ENCODE measurements at regions not wholly inside any gene's neighbourhood (a gene's known extent, or its start where the extent isn't known, plus 50 kb on each side); places are given as distances from the start of the nearest gene placed in this dataset.
"Not testable (repeated sequence)": the region's sequence is repeated elsewhere in the genome, so short reads cannot be mapped to it uniquely, and the experiment has no call there.

DNA sequence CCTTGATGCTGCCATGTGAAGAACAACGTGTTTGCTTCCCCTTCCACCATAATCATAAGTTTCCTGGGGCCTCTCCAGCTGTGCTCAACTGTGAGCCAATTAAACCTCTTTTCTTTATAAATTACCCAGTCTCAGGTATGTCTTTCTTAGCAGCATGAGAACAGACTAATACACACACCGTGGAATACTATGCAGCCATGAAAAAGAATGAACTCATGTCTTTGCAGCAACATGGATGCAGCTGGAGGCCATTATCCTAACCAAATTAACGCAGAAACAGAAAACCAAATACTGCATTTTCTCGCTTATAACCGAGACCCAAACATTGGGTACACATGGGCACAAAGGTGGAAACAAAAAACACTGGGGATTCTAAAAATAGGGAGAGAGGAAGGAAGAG is 286.7 kb upstream of the MINDY3 start:
- no peaks in the 10 kb centered on the region for H3K9me3 ChIP-seq
- no peaks in the 10 kb centered on the region for H3K36me3 ChIP-seq
- intact Hi-C loops (cut with DNase I; ENCODE audit: low total_unique reads) = no loop called here
- H3K4me1 ChIP-seq = no peaks in the 10 kb centered on the region
- no peak overlapping the region for H3K4me3 ChIP-seq
- no peaks in the 10 kb centered on the region for H3K27me3 ChIP-seq
- no peak for DNase-seq (ENCODE audit: low spot score in 2 of 2)
- TF ChIP-seq POLR2A (IDR thresholded peaks at IDR 0.05) (no peak), POLR2AphosphoS5 (IDR thresholded peaks at IDR 0.05) (no peak), CTCF (IDR thresholded peaks at IDR 0.05) (no peak)
- no peak overlapping the region for H3K27ac ChIP-seq

DNA sequence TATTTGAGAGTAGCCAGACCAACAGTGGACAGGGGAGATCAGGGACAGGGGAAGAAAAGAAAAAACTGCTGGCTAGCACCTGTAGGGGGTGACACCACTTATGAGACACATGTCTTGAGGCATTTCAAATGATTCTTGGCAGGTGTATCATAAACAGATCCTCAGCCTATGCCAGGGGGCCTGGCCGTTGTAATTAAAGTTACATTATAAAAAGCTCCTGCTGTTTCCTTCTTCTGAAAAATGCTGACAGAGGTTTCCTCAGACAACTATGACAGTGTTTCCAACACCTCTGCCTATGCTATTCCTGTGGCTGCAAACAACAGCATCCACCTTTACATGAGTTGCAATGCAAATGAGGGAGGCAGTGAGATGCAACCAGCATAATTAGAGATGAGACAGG is 281.0 kb upstream of the PTER start:
- Histone ChIP-seq H3K27me3 (no peaks in the 10 kb centered on the region), H3K36me3 (no peaks in the 10 kb centered on the region), H3K9me3 (no peaks in the 10 kb centered on the region), H3K4me3 (no peak overlapping the region), H3K4me1 (no peaks in the 10 kb centered on the region), H3K27ac (no peak overlapping the region)
- DNase-seq (ENCODE audit: low spot score in 2 of 2) = no peak
- intact Hi-C loops (cut with DNase I; ENCODE audit: low total_unique reads) = no loop called here
- TF ChIP-seq POLR2A (IDR thresholded peaks at IDR 0.05) = no peak
- TF ChIP-seq CTCF (IDR thresholded peaks at IDR 0.05) = no peak
- no peak for TF ChIP-seq POLR2AphosphoS5 (IDR thresholded peaks at IDR 0.05)

DNA sequence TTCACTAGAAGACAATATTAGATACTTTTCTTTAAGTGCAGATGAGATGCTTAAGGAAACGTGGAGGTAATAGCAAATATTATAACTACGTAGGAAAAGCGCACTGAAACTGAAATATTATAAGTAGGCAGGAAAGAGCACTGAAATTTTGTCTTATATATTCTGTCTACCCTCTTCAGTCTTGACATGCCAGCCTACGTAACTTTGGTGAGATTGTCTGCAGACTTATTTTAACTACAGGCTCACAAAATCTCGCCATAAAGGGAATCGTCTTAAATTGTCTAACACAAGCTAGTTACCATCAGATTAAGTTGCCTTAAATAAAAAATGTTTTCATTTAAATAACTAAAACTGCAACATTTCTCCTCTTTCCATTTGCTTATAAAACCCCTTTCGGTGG is 280.1 kb upstream of the PTER start:
- intact Hi-C loops (cut with DNase I; ENCODE audit: low total_unique reads) = no loop called here
- TF ChIP-seq POLR2A (IDR thresholded peaks at IDR 0.05) (no peak), POLR2AphosphoS5 (IDR thresholded peaks at IDR 0.05) (no peak), CTCF (IDR thresholded peaks at IDR 0.05) (no peak)
- no peak overlapping the region for H3K4me3 ChIP-seq
- H3K27ac ChIP-seq = no peak overlapping the region
- no peaks in the 10 kb centered on the region for H3K4me1 ChIP-seq
- no peaks in the 10 kb centered on the region for H3K36me3 ChIP-seq
- H3K27me3 ChIP-seq = no peaks in the 10 kb centered on the region
- H3K9me3 ChIP-seq = no peaks in the 10 kb centered on the region
- no peak for DNase-seq (ENCODE audit: low spot score in 2 of 2)

- H3K4me3 ChIP-seq; H3K27ac ChIP-seq; DNase-seq (ENCODE audit: low spot score in 2 of 2); H3K27me3 ChIP-seq; H3K36me3 ChIP-seq; H3K4me1 ChIP-seq; intact Hi-C loops (cut with DNase I; ENCODE audit: low total_unique reads): not testable (repeated sequence)
- peaks cover 14 to 15% of the 10 kb centered on the region in 2 donors for H3K9me3 ChIP-seq
Measured at GRCh38 chr10:16165067-16165466, 271.7 kb upstream of the PTER start.

- TF ChIP-seq POLR2A (IDR thresholded peaks at IDR 0.05) = no peak
- no peak for TF ChIP-seq CTCF (IDR thresholded peaks at IDR 0.05)
- no peak for TF ChIP-seq POLR2AphosphoS5 (IDR thresholded peaks at IDR 0.05)
- no peaks in the 10 kb centered on the region for H3K4me1 ChIP-seq
- no peak overlapping the region for H3K27ac ChIP-seq
- H3K36me3 ChIP-seq = no peaks in the 10 kb centered on the region
- no peak overlapping the region for H3K4me3 ChIP-seq
- H3K9me3 ChIP-seq = peaks cover 0 to 2% of the 10 kb centered on the region in 2 donors
- intact Hi-C loops (cut with DNase I; ENCODE audit: low total_unique reads) = no loop called here
- no peak for DNase-seq (ENCODE audit: low spot score in 2 of 2)
- no peaks in the 10 kb centered on the region for H3K27me3 ChIP-seq
Measured at GRCh38 chr10:16182144-16182543, 254.7 kb upstream of the PTER start.

DNA sequence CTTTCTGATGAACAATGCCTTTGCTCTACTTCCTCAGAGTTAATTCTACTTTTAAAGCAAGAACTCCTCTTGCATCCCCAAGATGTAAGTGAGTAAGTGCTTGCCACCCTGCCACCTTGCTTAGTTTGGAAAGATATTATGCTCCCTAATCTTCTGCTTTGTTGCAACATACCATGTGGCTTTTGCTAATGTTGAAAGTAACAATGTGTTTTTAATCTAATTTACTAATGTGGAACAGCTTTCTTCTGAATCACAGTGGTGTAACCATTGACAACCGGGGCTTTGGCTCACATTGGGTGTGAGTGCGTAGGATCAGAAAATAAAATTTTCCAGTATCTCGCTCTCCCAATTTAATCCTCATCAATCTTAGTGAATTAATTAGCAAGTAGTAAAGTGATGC is 254.1 kb upstream of the PTER start:
- Histone ChIP-seq H3K9me3 (no peaks in the 10 kb centered on the region), H3K4me3 (no peak overlapping the region), H3K27ac (no peak overlapping the region), H3K27me3 (no peaks in the 10 kb centered on the region), H3K4me1 (no peaks in the 10 kb centered on the region), H3K36me3 (no peaks in the 10 kb centered on the region)
- intact Hi-C loops (cut with DNase I; ENCODE audit: low total_unique reads) = no loop called here
- no peak for DNase-seq (ENCODE audit: low spot score in 2 of 2)
- TF ChIP-seq POLR2A (IDR thresholded peaks at IDR 0.05) (no peak), POLR2AphosphoS5 (IDR thresholded peaks at IDR 0.05) (no peak), CTCF (IDR thresholded peaks at IDR 0.05) (no peak)

Data from breast epithelium (tissue), 4 donors.